SK-N-MC (cell line): ENCODE measurements at regions not wholly inside any gene's neighbourhood (a gene's known extent, or its start where the extent isn't known, plus 50 kb on each side); places are given as distances from the start of the nearest gene placed in this dataset.
"Not testable (repeated sequence)": the region's sequence is repeated elsewhere in the genome, so short reads cannot be mapped to it uniquely, and the experiment has no call there.

Experiments
- DNase-seq: peaks from one replicate; pipeline ENCODE4 v3.0.0-alpha.2; 2011; ENCODE audit warnings: low read depth, low spot score
- H3K27ac ChIP-seq: fragments of 200-600 bp; sonication (generic); 2 replicates; pipeline ENCODE4 v1.5.1; 2016; ENCODE audit warnings: mixed run types
- H3K36me3 ChIP-seq: fragments of 200-600 bp; sonication (generic); 2 replicates; pipeline ENCODE4 v1.6.1; 2017; ENCODE audit warnings: antibody characterized with exemption, low read length, mixed read lengths; ENCODE audit not compliant: insufficient read depth
- H3K4me3 ChIP-seq: fragments of 200-600 bp; sonication (generic); 2 replicates; pipeline ENCODE4 v1.5.1; 2016
- H3K9ac ChIP-seq: fragments of 200-600 bp; sonication (generic); 2 replicates; pipeline ENCODE4 v1.8.0; 2017; ENCODE audit warnings: mixed run types, mixed read lengths; ENCODE audit not compliant: insufficient read length
- H3K9me3 ChIP-seq: fragments of 200-600 bp; sonication (generic); 2 replicates; pipeline ENCODE4 v1.6.1; 2017; ENCODE audit warnings: low read depth, mild to moderate bottlenecking, antibody characterized with exemption, low read length, moderate library complexity, mixed read lengths
- EZH2 ChIP-seq: fragments of 200-600 bp; sonication (generic); IDR thresholded peaks from one replicate; pipeline ENCODE4 v1.6.1; 2017; ENCODE audit warnings: antibody characterized with exemption
- FOXP2 ChIP-seq: optimal IDR thresholded peaks from 2 replicates; pipeline ENCODE3; 2011; ENCODE audit warnings: mild to moderate bottlenecking, moderate library complexity; ENCODE audit not compliant: insufficient read depth; ENCODE audit errors: extremely low read length, control extremely low read depth
- POLR2AphosphoS5 ChIP-seq: IDR thresholded peaks from 2 replicates; pipeline ENCODE4 v1.6.1; 2012; ENCODE audit warnings: mild to moderate bottlenecking, low read depth, low read length, borderline replicate concordance

- 0 out of 2 replicates have a peak overlapping the region, but pooled peaks have one; percentile 13 for H3K4me3 ChIP-seq
- no peak for DNase-seq
Measured at GRCh38 chr1:119228335-119229080, 88.1 kb upstream of the WARS2 start.

GRCh38 chr1:119235120-119235519 lies 94.7 kb upstream of the WARS2 start:
- H3K36me3 ChIP-seq, result no peaks in the 10 kb centered on the region
- TF ChIP-seq EZH2 (no peak), FOXP2 (no peak), POLR2AphosphoS5 (no peak)

More at GRCh38 chr1:119228335-119229080, 88.1 kb upstream of the WARS2 start:
- Histone ChIP-seq H3K36me3 (no peaks in the 10 kb centered on the region), H3K9me3 (no peaks in the 10 kb centered on the region), H3K27ac (peak overlapping the region; percentile 29; the same call in 1 of the 2 replicates), H3K9ac (no peak overlapping the region)
- TF ChIP-seq EZH2 (no peak), FOXP2 (no peak), POLR2AphosphoS5 (no peak)

GRCh38 chr1:119245881-119246280 lies 105.4 kb upstream of the WARS2 start:
- TF ChIP-seq EZH2, result no peak
- no peak for TF ChIP-seq POLR2AphosphoS5
- no peak for TF ChIP-seq FOXP2
- Histone ChIP-seq H3K27ac (no peak overlapping the region), H3K4me3 (no peak overlapping the region), H3K9me3 (no peaks in the 10 kb centered on the region), H3K36me3 (no peaks in the 10 kb centered on the region), H3K9ac (no peak overlapping the region)
- no peak for DNase-seq

More at GRCh38 chr1:119235120-119235519, 94.7 kb upstream of the WARS2 start:
- no peak overlapping the region for H3K4me3 ChIP-seq
- H3K9me3 ChIP-seq, result no peaks in the 10 kb centered on the region
- H3K9ac ChIP-seq, result no peak overlapping the region
- H3K27ac ChIP-seq, result no peak overlapping the region
- no peak for DNase-seq

GRCh38 chr1:119249283-119249682 lies 108.8 kb upstream of the WARS2 start:
- DNase-seq, result no peak
- no peaks in the 10 kb centered on the region for H3K9me3 ChIP-seq
- no peaks in the 10 kb centered on the region for H3K36me3 ChIP-seq
- no peak overlapping the region for H3K4me3 ChIP-seq
- no peak overlapping the region for H3K27ac ChIP-seq
- H3K9ac ChIP-seq, result no peak overlapping the region
- TF ChIP-seq POLR2AphosphoS5 (no peak), EZH2 (no peak), FOXP2 (no peak)

- Histone ChIP-seq H3K36me3 (no peaks in the 10 kb centered on the region), H3K9ac (no peak overlapping the region), H3K9me3 (no peaks in the 10 kb centered on the region), H3K27ac (no peak overlapping the region), H3K4me3 (no peak overlapping the region)
- TF ChIP-seq EZH2 (no peak), POLR2AphosphoS5 (no peak), FOXP2 (no peak)
- DNase-seq, result no peak
Measured at GRCh38 chr1:119250299-119250698, 109.8 kb upstream of the WARS2 start.

GRCh38 chr1:119251751-119252150 lies 111.3 kb upstream of the WARS2 start:
- Histone ChIP-seq H3K9me3 (no peaks in the 10 kb centered on the region), H3K4me3 (no peak overlapping the region), H3K9ac (no peak overlapping the region), H3K27ac (no peak overlapping the region), H3K36me3 (no peaks in the 10 kb centered on the region)
- no peak for TF ChIP-seq EZH2
- TF ChIP-seq POLR2AphosphoS5, result no peak
- no peak for TF ChIP-seq FOXP2
- DNase-seq, result no peak

- no peak overlapping the region for H3K27ac ChIP-seq
- DNase-seq, result no peak
- H3K36me3 ChIP-seq, result no peaks in the 10 kb centered on the region
- H3K9me3 ChIP-seq, result no peaks in the 10 kb centered on the region
- H3K9ac ChIP-seq, result no peak overlapping the region
- TF ChIP-seq EZH2 (no peak), POLR2AphosphoS5 (no peak), FOXP2 (no peak)
- no peak overlapping the region for H3K4me3 ChIP-seq
Measured at GRCh38 chr1:119253366-119253765, 112.9 kb upstream of the WARS2 start.

GRCh38 chr1:119254067-119254720 lies 113.7 kb upstream of the WARS2 start:
- Histone ChIP-seq H3K36me3 (no peaks in the 10 kb centered on the region), H3K9ac (no peak overlapping the region)
- no peak for DNase-seq

GRCh38 chr1:119256089-119256488 lies 112.5 kb upstream of the HAO2 start:
- not testable (repeated sequence) for H3K9me3 ChIP-seq, H3K36me3 ChIP-seq, H3K9ac ChIP-seq, H3K27ac ChIP-seq, H3K4me3 ChIP-seq, DNase-seq

More at GRCh38 chr1:119254067-119254720, 113.7 kb upstream of the WARS2 start:
- Histone ChIP-seq H3K27ac (no peak overlapping the region), H3K9me3 (no peaks in the 10 kb centered on the region), H3K4me3 (no peak overlapping the region)
- TF ChIP-seq FOXP2, result no peak
- TF ChIP-seq EZH2, result no peak
- TF ChIP-seq POLR2AphosphoS5, result no peak

- no peaks in the 10 kb centered on the region for H3K36me3 ChIP-seq
- H3K9me3 ChIP-seq, result no peaks in the 10 kb centered on the region
- H3K27ac ChIP-seq, result no peak overlapping the region
- no peak for DNase-seq
- H3K9ac ChIP-seq, result no peak overlapping the region
- H3K4me3 ChIP-seq, result no peak overlapping the region
- no peak for TF ChIP-seq POLR2AphosphoS5
- no peak for TF ChIP-seq EZH2
- TF ChIP-seq FOXP2, result no peak
Measured at GRCh38 chr1:119260506-119260905, 108.1 kb upstream of the HAO2 start.
